ENCODE measurements at regions not wholly inside any gene's neighbourhood (a gene's known extent, or its start where the extent isn't known, plus 50 kb on each side); places are given as distances from the start of the nearest gene placed in this dataset.

- Histone ChIP-seq H4K20me1 (ENCODE audit: control insufficient read depth, insufficient read depth, low read depth, low read length) (no peaks in the 10 kb centered on the region), H3K9me3 (ENCODE audit: control insufficient read depth, insufficient read depth, low read length) (no peaks in the 10 kb centered on the region), H3K4me1 (ENCODE audit: control insufficient read depth, low read length) (peaks cover 9% of the 10 kb centered on the region), H3F3A (ENCODE audit: control insufficient read depth, insufficient read depth) (no peaks in the 10 kb centered on the region), H3K79me2 (ENCODE audit: control insufficient read depth, low read length) (no peaks in the 10 kb centered on the region), H3K9me2 (replicated peaks; ENCODE audit: control insufficient read depth, low read length) (no peaks in the 10 kb centered on the region), H3K27me3 (ENCODE audit: control insufficient read depth, low read length) (no peaks in the 10 kb centered on the region), H3K4me2 (ENCODE audit: low read length) (no peak overlapping the region), H3K36me3 (ENCODE audit: control insufficient read depth, low read length) (no peaks in the 10 kb centered on the region), H3K27ac (ENCODE audit: low read depth, low read length) (no peak overlapping the region), H3K4me3 (ENCODE audit: low read length) (no peak overlapping the region)
- TF ChIP-seq EZH2phosphoT487 (IDR thresholded peaks at IDR 0.05; ENCODE audit: borderline replicate concordance, low read length) (no peak), CTCF (IDR thresholded peaks at IDR 0.05; ENCODE audit: low read depth, low read length, poor library complexity, severe bottlenecking) (no peak)
These were observed 344.3 kb upstream of the ID4 start for GRCh38 chr6:19492636-19493405.

DNA sequence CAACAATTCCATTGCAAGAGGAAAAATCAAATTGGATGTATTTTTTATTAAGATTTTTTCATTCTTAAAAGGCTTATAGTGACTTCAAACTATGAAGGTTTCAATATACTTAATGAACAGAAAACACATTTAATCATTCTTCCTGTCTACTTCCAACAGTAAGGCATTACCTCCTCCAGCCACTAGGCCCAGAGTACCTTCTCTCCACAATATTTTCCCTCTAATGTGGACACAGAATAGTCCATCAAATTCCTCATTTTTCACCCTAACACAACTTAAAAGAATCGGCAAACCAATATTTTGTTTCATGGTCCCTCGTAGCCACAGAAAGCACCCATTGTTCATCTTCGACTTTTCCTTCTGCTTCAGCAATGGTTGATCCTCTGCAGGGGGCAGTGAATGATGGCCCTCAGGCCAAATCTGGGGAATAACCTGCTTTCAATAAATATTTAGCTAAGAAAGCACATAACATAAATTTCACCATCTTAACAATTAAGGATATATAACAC lies 335.4 kb upstream of the ID4 start:
- no peaks in the 10 kb centered on the region for H4K20me1 ChIP-seq (ENCODE audit: control insufficient read depth, insufficient read depth, low read depth, low read length)
- no peaks in the 10 kb centered on the region for H3K9me2 ChIP-seq (replicated peaks; ENCODE audit: control insufficient read depth, low read length)
- no peaks in the 10 kb centered on the region for H3K36me3 ChIP-seq (ENCODE audit: control insufficient read depth, low read length)
- no peaks in the 10 kb centered on the region for H3F3A ChIP-seq (ENCODE audit: control insufficient read depth, insufficient read depth)
- peaks cover 5% of the 10 kb centered on the region; the same call in 1 of the 2 replicates for H3K9me3 ChIP-seq (ENCODE audit: control insufficient read depth, insufficient read depth, low read length)
- TF ChIP-seq EZH2phosphoT487 (IDR thresholded peaks at IDR 0.05; ENCODE audit: borderline replicate concordance, low read length), result no peak
- no peak for TF ChIP-seq CTCF (IDR thresholded peaks at IDR 0.05; ENCODE audit: low read depth, low read length, poor library complexity, severe bottlenecking)
- H3K79me2 ChIP-seq (ENCODE audit: control insufficient read depth, low read length), result no peaks in the 10 kb centered on the region
- no peaks in the 10 kb centered on the region for H3K4me1 ChIP-seq (ENCODE audit: control insufficient read depth, low read length)
- H3K27me3 ChIP-seq (ENCODE audit: control insufficient read depth, low read length), result no peaks in the 10 kb centered on the region
- no peak overlapping the region for H3K4me3 ChIP-seq (ENCODE audit: low read length)
- no peak overlapping the region for H3K27ac ChIP-seq (ENCODE audit: low read depth, low read length)
- H3K4me2 ChIP-seq (ENCODE audit: low read length), result no peak overlapping the region

DNA sequence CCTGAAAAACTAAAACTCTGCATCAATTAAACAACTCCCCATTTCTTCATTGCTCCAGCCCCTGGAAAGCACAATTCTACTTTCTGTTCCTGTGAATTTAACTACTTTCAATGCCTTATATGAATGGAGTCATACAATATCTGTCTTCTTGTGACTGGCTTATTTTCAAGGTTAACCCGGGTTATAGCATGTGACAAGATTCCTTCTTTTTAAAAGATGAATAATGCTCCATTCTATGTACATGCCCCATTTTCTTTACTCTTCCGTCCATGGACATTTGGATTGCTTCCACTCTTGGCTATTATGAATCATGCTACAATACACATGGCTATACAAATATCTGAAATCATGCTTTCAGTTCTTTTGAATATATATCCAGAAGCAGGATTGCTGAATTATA lies 334.9 kb upstream of the ID4 start:
- H3K9me2 ChIP-seq (replicated peaks; ENCODE audit: control insufficient read depth, low read length), result no peaks in the 10 kb centered on the region
- H3K4me2 ChIP-seq (ENCODE audit: low read length), result no peak overlapping the region
- TF ChIP-seq EZH2phosphoT487 (IDR thresholded peaks at IDR 0.05; ENCODE audit: borderline replicate concordance, low read length) (no peak), CTCF (IDR thresholded peaks at IDR 0.05; ENCODE audit: low read depth, low read length, poor library complexity, severe bottlenecking) (no peak)
- no peaks in the 10 kb centered on the region for H3K36me3 ChIP-seq (ENCODE audit: control insufficient read depth, low read length)
- no peaks in the 10 kb centered on the region for H4K20me1 ChIP-seq (ENCODE audit: control insufficient read depth, insufficient read depth, low read depth, low read length)
- no peaks in the 10 kb centered on the region for H3F3A ChIP-seq (ENCODE audit: control insufficient read depth, insufficient read depth)
- no peaks in the 10 kb centered on the region for H3K27me3 ChIP-seq (ENCODE audit: control insufficient read depth, low read length)
- H3K79me2 ChIP-seq (ENCODE audit: control insufficient read depth, low read length), result no peaks in the 10 kb centered on the region
- peaks cover 5% of the 10 kb centered on the region; the same call in 1 of the 2 replicates for H3K9me3 ChIP-seq (ENCODE audit: control insufficient read depth, insufficient read depth, low read length)
- H3K27ac ChIP-seq (ENCODE audit: low read depth, low read length), result no peak overlapping the region
- no peaks in the 10 kb centered on the region for H3K4me1 ChIP-seq (ENCODE audit: control insufficient read depth, low read length)
- no peak overlapping the region for H3K4me3 ChIP-seq (ENCODE audit: low read length)
